HEK293 (cell line): ENCODE measurements at regions not wholly inside any gene's neighbourhood (a gene's known extent, or its start where the extent isn't known, plus 50 kb on each side); places are given as distances from the start of the nearest gene placed in this dataset.
"Not testable (repeated sequence)": the region's sequence is repeated elsewhere in the genome, so short reads cannot be mapped to it uniquely, and the experiment has no call there.

Experiments
- CTCF ChIA-PET: fragments of 350-600 bp; formaldehyde crosslinking; extraction: SDS; loops from one replicate; lab custom pipeline; 2021; ENCODE audit warnings: antibody characterized with exemption; lab: Yijun Ruan, JAX
- POLR2A ChIA-PET: fragments of 300-600 bp; formaldehyde crosslinking; extraction: SDS; loops from one replicate; lab custom pipeline; 2020; ENCODE audit warnings: antibody characterized with exemption, inconsistent platforms; lab: Yijun Ruan, JAX
- H3K27ac ChIP-seq: fragments of 200-500 bp; sonication (Bioruptor generic); 2 replicates; pipeline ENCODE4 v1.5.1; 2014; ENCODE audit warnings: low read depth, low read length, control low read depth, inconsistent platforms; ENCODE audit errors: extremely low read depth
- H3K36me3 ChIP-seq, 2 experiments: fragments of 200-500 bp in 1 of 2; sonication (Bioruptor generic) in 1 of 2; 1 replicate in 1 of 2; 2 replicates in 1 of 2; pipeline ENCODE4 v1.5.1; 2014 to 2017; ENCODE audit warnings: inconsistent platforms in 2 of 2, low read length in 2 of 2; ENCODE audit not compliant: control insufficient read depth in 2 of 2, insufficient read depth in 1 of 2
- H3K4me1 ChIP-seq: fragments of 200-500 bp; sonication (Bioruptor generic); 2 replicates; pipeline ENCODE4 v1.5.1; 2014; ENCODE audit warnings: mild to moderate bottlenecking, low read length, inconsistent platforms; ENCODE audit not compliant: control insufficient read depth, insufficient read depth
- H3K4me3 ChIP-seq: 2 replicates; pipeline ENCODE4 v1.5.1; 2011; ENCODE audit warnings: low read depth, mild to moderate bottlenecking, control low read depth, low read length, moderate library complexity
- H3K9me3 ChIP-seq: fragments of 200-500 bp; sonication (Bioruptor generic); 2 replicates; pipeline ENCODE4 v1.5.1; 2014; ENCODE audit warnings: low read depth, low read length, inconsistent platforms; ENCODE audit not compliant: control insufficient read depth, insufficient read depth
- GFI1B ChIP-seq: fragments of 450-650 bp; formaldehyde crosslinking; IDR thresholded peaks from 2 replicates; pipeline ENCODE4 v1.5.1; 2016; ENCODE audit warnings: missing biosample characterization, missing genetic modification characterization
- KLF7 ChIP-seq: fragments of 450-650 bp; formaldehyde crosslinking; IDR thresholded peaks from 2 replicates; pipeline ENCODE4 v1.5.1; 2016; ENCODE audit warnings: missing biosample characterization, missing genetic modification characterization, borderline replicate concordance
- KLF9 ChIP-seq: fragments of 450-650 bp; formaldehyde crosslinking; IDR thresholded peaks from 2 replicates; pipeline ENCODE4 v1.5.1; 2016; ENCODE audit warnings: missing biosample characterization, missing genetic modification characterization, low read depth
- REPIN1 ChIP-seq: fragments of 450-650 bp; formaldehyde crosslinking; IDR thresholded peaks from 2 replicates; pipeline ENCODE4 v1.5.1; 2017; ENCODE audit warnings: missing biosample characterization, missing genetic modification characterization, low read depth
- SETDB1 ChIP-seq: IDR thresholded peaks from one replicate; pipeline ENCODE4 v1.6.1; 2017; ENCODE audit warnings: mild to moderate bottlenecking, low read length, moderate library complexity, mixed read lengths; ENCODE audit not compliant: insufficient read length
- SP2 ChIP-seq: fragments of 450-650 bp; formaldehyde crosslinking; IDR thresholded peaks from 2 replicates; pipeline ENCODE4 v1.5.1; 2016; ENCODE audit warnings: missing biosample characterization, missing genetic modification characterization
- SP7 ChIP-seq: fragments of 450-650 bp; formaldehyde crosslinking; IDR thresholded peaks from 2 replicates; pipeline ENCODE4 v1.5.1; 2016; ENCODE audit warnings: missing biosample characterization, missing genetic modification characterization
- ZBTB7A ChIP-seq: fragments of 450-650 bp; formaldehyde crosslinking; IDR thresholded peaks from 2 replicates; pipeline ENCODE4 v1.5.1; 2016; ENCODE audit warnings: low read depth, missing biosample characterization, missing genetic modification characterization
- ZNF174 ChIP-seq: fragments of 450-650 bp; formaldehyde crosslinking; IDR thresholded peaks from 2 replicates; pipeline ENCODE4 v1.5.0; 2017; ENCODE audit warnings: missing biosample characterization, mild to moderate bottlenecking, missing genetic modification characterization
- ZNF18 ChIP-seq: fragments of 450-650 bp; formaldehyde crosslinking; IDR thresholded peaks from 2 replicates; pipeline ENCODE4 v1.5.1; 2016; ENCODE audit warnings: missing biosample characterization, missing genetic modification characterization
- ZNF23 ChIP-seq: fragments of 450-650 bp; formaldehyde crosslinking; IDR thresholded peaks from 2 replicates; pipeline ENCODE4 v1.5.1; 2016; ENCODE audit warnings: missing biosample characterization, missing genetic modification characterization, borderline replicate concordance
- ZNF394 ChIP-seq: fragments of 450-650 bp; formaldehyde crosslinking; IDR thresholded peaks from 2 replicates; pipeline ENCODE4 v1.5.1; 2016; ENCODE audit warnings: missing biosample characterization, missing genetic modification characterization, mild to moderate bottlenecking, moderate library complexity, borderline replicate concordance
- ZNF555 ChIP-seq: fragments of 450-650 bp; formaldehyde crosslinking; conservative IDR thresholded peaks from 2 replicates; pipeline ENCODE4 v1.5.1; 2017; ENCODE audit warnings: missing biosample characterization, mild to moderate bottlenecking, missing genetic modification characterization, inconsistent platforms
- ZNF596 ChIP-seq: fragments of 450-650 bp; IDR thresholded peaks from 2 replicates; pipeline ENCODE4 v1.5.0; 2018; ENCODE audit warnings: missing biosample characterization, mild to moderate bottlenecking, missing genetic modification characterization, moderate library complexity
- ZNF600 ChIP-seq: fragments of 450-650 bp; formaldehyde crosslinking; IDR thresholded peaks from 2 replicates; pipeline ENCODE4 v1.5.1; 2016; ENCODE audit warnings: missing biosample characterization, missing genetic modification characterization
- ZNF670 ChIP-seq: fragments of 450-650 bp; formaldehyde crosslinking; IDR thresholded peaks from 2 replicates; pipeline ENCODE4 v1.5.1; 2016; ENCODE audit warnings: missing biosample characterization, missing genetic modification characterization, low read depth
- TF ChIP-seq, protein P1 (sequence below): fragments of 450-650 bp; formaldehyde crosslinking; IDR thresholded peaks from 2 replicates; pipeline ENCODE4 v1.5.1; 2016; ENCODE audit warnings: missing biosample characterization, missing genetic modification characterization
- TF ChIP-seq, protein P2 (sequence below): fragments of 450-650 bp; formaldehyde crosslinking; IDR thresholded peaks from 2 replicates; pipeline ENCODE4 v1.5.1; 2016; ENCODE audit warnings: missing biosample characterization, missing genetic modification characterization
- TF ChIP-seq, protein P3 (sequence below): fragments of 450-650 bp; formaldehyde crosslinking; IDR thresholded peaks from 2 replicates; pipeline ENCODE4 v1.5.1; 2016; ENCODE audit warnings: missing biosample characterization, missing genetic modification characterization

GRCh38 chr14:52175982-52176502, 91.5 kb upstream of the PTGDR start:
- Histone ChIP-seq H3K36me3 (no peaks in the 10 kb centered on the region), H3K4me1 (no peaks in the 10 kb centered on the region), H3K27ac (no peak overlapping the region), H3K9me3 (no peaks in the 10 kb centered on the region), H3K4me3 (no peak overlapping the region)
- TF ChIP-seq ZNF596 (no peak), ZNF600 (no peak), ZNF394 (no peak)
- ChIA-PET POLR2A (no interaction called here), CTCF (no interaction called here)

- H3K9me3 ChIP-seq, H3K36me3 ChIP-seq, H3K4me3 ChIP-seq, CTCF ChIA-PET, H3K4me1 ChIP-seq, POLR2A ChIA-PET, H3K27ac ChIP-seq: not testable (repeated sequence)
- TF ChIP-seq KLF7 (tag by site-specific recombination): peak; percentile 27; the same call in 1 of the 2 replicates
- peak; percentile 39; the same call in 1 of the 2 replicates for TF ChIP-seq KLF9
- peak; percentile 81 for TF ChIP-seq SETDB1
These were observed 95.6 kb upstream of the PTGDR start for GRCh38 chr14:52171932-52172331.

DNA sequence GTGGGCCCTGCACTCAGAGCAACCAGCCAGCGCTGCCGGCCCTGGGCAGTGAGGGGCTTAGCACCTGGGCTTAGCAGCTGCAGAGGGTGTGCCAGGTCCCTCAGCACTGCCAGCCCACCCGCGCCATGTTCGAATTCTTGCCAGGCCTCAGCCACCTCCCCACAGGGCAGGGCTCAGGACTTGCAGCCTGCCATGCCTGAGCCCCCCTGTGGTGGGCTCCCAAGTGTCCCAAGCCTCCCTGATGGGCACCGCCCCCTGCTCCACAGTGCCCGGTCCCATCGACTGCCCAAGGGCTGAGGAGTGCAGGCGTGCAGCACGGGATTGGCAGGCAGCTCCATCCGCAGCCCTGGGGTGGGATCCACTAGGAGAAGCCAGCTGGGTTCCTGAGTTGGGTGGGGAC, 98.0 kb upstream of the NID2 start:
- POLR2A ChIA-PET: interaction anchor here (0.5 kb wide), 1 partner anchor 386 kb away, joined by 4 read pairs; the partner anchor contains the start of genes GPR137C and TXNDC16

GRCh38 chr14:52155651-52156213, 86.9 kb upstream of the NID2 start:
- no peak for TF ChIP-seq ZNF23
- TF ChIP-seq ZNF18 (tag by site-specific recombination): no peak
- TF ChIP-seq, protein P1, sequence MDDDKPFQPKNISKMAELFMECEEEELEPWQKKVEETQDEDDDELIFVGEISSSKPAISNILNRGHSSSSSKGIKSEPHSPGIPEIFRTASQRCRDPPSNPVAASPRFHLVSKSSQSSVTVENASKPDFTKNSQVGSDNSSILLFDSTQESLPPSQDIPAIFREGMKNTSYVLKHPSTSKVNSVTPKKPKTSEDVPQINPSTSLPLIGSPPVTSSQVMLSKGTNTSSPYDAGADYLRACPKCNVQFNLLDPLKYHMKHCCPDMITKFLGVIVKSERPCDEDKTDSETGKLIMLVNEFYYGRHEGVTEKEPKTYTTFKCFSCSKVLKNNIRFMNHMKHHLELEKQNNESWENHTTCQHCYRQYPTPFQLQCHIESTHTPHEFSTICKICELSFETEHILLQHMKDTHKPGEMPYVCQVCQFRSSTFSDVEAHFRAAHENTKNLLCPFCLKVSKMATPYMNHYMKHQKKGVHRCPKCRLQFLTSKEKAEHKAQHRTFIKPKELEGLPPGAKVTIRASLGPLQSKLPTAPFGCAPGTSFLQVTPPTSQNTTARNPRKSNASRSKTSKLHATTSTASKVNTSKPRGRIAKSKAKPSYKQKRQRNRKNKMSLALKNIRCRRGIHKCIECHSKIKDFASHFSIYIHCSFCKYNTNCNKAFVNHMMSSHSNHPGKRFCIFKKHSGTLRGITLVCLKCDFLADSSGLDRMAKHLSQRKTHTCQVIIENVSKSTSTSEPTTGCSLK (tag by site-specific recombination): no peak
- TF ChIP-seq ZNF670 (tag by site-specific recombination): no peak
- no peak for TF ChIP-seq SP2 (tag by site-specific recombination)
- TF ChIP-seq ZNF174: no peak
- no peak for TF ChIP-seq SP7 (tag by site-specific recombination)
- TF ChIP-seq REPIN1 (tag by site-specific recombination): no peak
- no peak for TF ChIP-seq GFI1B
- TF ChIP-seq, protein P2, sequence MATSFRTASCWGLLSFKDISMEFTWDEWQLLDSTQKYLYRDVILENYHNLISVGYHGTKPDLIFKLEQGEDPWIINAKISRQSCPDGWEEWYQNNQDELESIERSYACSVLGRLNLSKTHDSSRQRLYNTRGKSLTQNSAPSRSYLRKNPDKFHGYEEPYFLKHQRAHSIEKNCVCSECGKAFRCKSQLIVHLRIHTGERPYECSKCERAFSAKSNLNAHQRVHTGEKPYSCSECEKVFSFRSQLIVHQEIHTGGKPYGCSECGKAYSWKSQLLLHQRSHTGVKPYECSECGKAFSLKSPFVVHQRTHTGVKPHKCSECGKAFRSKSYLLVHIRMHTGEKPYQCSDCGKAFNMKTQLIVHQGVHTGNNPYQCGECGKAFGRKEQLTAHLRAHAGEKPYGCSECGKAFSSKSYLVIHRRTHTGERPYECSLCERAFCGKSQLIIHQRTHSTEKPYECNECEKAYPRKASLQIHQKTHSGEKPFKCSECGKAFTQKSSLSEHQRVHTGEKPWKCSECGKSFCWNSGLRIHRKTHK (tag by site-specific recombination): no peak
- no peak for TF ChIP-seq ZNF555 (tag by site-specific recombination)
- H3K36me3 ChIP-seq: no peaks in the 10 kb centered on the region
- H3K9me3 ChIP-seq: no peaks in the 10 kb centered on the region
- no peak overlapping the region for H3K27ac ChIP-seq
- H3K4me3 ChIP-seq: no peak overlapping the region
- ChIA-PET CTCF (interaction anchor here (0.6 kb wide), 1 partner anchor 324 kb away, joined by 3 read pairs; no protein-coding TSS in a partner anchor), POLR2A (no interaction called here)
- H3K4me1 ChIP-seq: no peaks in the 10 kb centered on the region

More for the DNA sequence above, 98.0 kb upstream of the NID2 start:
- no peak overlapping the region for H3K27ac ChIP-seq
- no peak for TF ChIP-seq ZBTB7A
- TF ChIP-seq, protein P3, sequence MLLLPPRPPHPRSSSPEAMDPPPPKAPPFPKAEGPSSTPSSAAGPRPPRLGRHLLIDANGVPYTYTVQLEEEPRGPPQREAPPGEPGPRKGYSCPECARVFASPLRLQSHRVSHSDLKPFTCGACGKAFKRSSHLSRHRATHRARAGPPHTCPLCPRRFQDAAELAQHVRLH (tag by site-specific recombination): no peak
- H3K4me3 ChIP-seq: no peak overlapping the region
- CTCF ChIA-PET: no interaction called here
- H3K36me3 ChIP-seq: no peaks in the 10 kb centered on the region
- H3K4me1 ChIP-seq: no peaks in the 10 kb centered on the region
- no peaks in the 10 kb centered on the region for H3K9me3 ChIP-seq
